Cardiac muscle cell (in vitro differentiated cells and primary cell): ENCODE measurements at regions not wholly inside any gene's neighbourhood (a gene's known extent, or its start where the extent isn't known, plus 50 kb on each side); places are given as distances from the start of the nearest gene placed in this dataset.
A peak's percentile ranks its signal among the peaks of the same experiment; 100 is the strongest.
"Not testable (repeated sequence)": the region's sequence is repeated elsewhere in the genome, so short reads cannot be mapped to it uniquely, and the experiment has no call there.

Experiments
- DNase-seq, 2 donors: peaks; one replicate each; pipeline versions ENCODE4 v3.0.0 to v3.0.0-alpha.2; 2010 to 2017; ENCODE audit warnings: low read depth in 1 of 2, low spot score in 1 of 2
- H3K27ac ChIP-seq: fragments of 200-600 bp; sonication (generic); 2 replicates; pipeline ENCODE4 v1.5.1; 2016
- H3K27me3 ChIP-seq: fragments of 200-600 bp; sonication (generic); 2 replicates; pipeline ENCODE4 v1.6.0; 2016; ENCODE audit warnings: control low read depth
- H3K36me3 ChIP-seq: fragments of 200-600 bp; sonication (generic); 2 replicates; pipeline ENCODE4 v1.5.1; 2016; ENCODE audit warnings: control low read depth
- H3K4me1 ChIP-seq: fragments of 200-600 bp; sonication (generic); 2 replicates; pipeline ENCODE4 v1.8.1; 2017; ENCODE audit warnings: low read depth, mild to moderate bottlenecking, mixed run types
- H3K4me3 ChIP-seq: fragments of 200-600 bp; sonication (generic); 2 replicates; pipeline ENCODE4 v1.5.1; 2016; ENCODE audit warnings: mild to moderate bottlenecking
- H3K9me3 ChIP-seq: fragments of 200-600 bp; sonication (generic); 2 replicates; pipeline ENCODE4 v1.5.1; 2017; ENCODE audit warnings: low read depth, mild to moderate bottlenecking, control low read depth
- TF ChIP-seq, protein P1 (sequence below): IDR thresholded peaks from 2 replicates; pipeline ENCODE4 v1.5.1; 2012; ENCODE audit warnings: low read depth, mild to moderate bottlenecking, low read length

DNA sequence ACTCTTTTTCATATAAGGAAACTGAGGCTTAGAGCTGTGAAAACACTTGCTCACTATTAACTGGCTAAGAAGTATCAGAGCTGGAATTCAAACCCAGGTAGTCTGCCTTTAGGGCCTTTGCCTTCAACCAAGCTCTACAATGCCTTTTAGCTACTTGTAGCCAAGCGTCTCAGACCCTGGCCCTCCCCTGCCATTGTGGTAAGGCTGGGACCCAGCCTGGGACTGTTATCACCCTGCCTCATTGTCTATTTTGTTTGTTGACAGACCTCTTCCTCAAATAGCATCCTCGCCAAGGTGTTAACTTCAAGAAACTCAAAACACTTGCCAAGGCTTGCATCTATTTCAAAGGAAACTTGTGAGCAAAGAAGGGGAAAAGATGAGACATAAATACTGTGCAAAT, 76.7 kb upstream of the CD28 start:
- Histone ChIP-seq H3K36me3 (no peaks in the 10 kb centered on the region), H3K9me3 (no peaks in the 10 kb centered on the region), H3K4me3 (no peak overlapping the region), H3K4me1 (no peaks in the 10 kb centered on the region), H3K27me3 (no peaks in the 10 kb centered on the region), H3K27ac (no peak overlapping the region)
- DNase-seq, result no peak
- TF ChIP-seq, protein P1, sequence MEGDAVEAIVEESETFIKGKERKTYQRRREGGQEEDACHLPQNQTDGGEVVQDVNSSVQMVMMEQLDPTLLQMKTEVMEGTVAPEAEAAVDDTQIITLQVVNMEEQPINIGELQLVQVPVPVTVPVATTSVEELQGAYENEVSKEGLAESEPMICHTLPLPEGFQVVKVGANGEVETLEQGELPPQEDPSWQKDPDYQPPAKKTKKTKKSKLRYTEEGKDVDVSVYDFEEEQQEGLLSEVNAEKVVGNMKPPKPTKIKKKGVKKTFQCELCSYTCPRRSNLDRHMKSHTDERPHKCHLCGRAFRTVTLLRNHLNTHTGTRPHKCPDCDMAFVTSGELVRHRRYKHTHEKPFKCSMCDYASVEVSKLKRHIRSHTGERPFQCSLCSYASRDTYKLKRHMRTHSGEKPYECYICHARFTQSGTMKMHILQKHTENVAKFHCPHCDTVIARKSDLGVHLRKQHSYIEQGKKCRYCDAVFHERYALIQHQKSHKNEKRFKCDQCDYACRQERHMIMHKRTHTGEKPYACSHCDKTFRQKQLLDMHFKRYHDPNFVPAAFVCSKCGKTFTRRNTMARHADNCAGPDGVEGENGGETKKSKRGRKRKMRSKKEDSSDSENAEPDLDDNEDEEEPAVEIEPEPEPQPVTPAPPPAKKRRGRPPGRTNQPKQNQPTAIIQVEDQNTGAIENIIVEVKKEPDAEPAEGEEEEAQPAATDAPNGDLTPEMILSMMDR, result no peak

DNA sequence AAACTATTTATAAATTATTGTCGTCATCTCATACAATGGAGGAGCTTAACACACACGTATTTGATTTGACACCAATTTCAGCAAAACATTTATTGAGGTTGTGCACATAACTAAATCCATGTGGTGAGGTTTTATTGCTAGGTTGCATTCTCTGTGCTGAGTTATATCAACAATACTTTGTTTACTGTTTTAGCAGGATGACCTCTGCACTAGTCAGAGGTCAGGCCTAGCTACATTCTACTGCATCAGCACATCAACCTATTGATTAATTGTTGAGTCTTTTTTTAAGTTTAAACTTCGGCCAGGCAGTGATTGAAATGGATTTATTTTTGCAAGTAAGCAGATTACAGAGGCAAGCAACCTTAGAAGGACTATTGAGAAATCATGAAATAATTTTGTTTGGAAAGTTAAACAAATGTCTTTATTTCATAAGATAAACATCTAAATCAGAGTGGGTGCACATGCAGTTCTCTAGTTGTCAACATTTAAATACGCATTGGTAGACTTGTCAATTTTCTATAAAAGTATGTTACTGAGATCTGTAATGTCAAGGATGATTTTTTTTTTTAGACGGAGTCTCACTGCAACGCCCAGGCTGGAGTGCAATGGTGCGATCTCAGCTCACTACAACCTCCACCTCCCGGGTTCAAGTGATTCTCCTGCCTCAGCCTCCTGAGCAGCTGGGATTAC, 75.2 kb upstream of the CD28 start:
- Histone ChIP-seq H3K27me3 (no peaks in the 10 kb centered on the region), H3K27ac (no peak overlapping the region), H3K9me3 (no peaks in the 10 kb centered on the region), H3K4me3 (no peak overlapping the region), H3K36me3 (no peaks in the 10 kb centered on the region), H3K4me1 (no peaks in the 10 kb centered on the region)
- DNase-seq, result no peak
- TF ChIP-seq, protein P1, result no peak

DNA sequence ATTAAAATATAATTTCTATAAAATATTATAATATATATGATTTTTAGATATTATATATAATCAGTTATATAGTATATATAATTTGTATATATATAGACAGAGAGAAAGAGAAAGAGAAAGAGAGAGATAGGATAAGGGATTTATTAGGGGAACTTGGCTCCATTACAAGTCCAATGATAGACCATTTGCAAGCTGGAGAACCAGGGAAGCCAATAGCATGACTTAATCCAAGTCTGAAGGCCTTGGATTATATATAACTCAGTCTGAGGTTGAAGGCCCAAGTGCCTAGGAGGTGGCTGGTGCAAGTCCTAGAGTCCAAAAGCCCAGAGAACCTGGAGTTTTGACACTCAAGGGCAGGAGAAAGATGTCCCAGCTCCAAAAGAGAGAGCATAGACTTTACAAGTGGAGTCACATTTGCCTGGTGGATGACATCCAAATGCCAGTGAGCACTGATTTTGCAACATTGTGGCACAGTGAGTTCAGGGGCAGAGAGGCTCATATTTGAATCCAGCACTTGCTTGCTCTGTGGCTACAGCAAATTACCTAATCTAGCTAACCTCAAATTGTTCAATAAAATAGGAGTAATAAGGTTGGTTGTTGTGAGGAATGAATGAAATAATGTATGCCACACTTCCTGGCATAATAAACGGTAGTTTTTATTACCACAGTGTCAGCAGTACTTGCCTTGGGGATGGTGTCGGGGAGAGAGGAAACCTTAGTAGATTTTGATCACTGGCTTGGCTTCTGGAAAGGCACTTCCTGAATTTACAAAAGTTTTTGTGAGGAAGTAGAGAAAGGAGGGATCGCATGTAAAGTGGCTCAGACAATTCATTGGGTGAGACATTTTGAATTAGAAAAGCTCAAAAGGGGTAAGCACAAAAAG, 69.6 kb upstream of the CD28 start:
- TF ChIP-seq, protein P1, result no peak
- H3K4me3 ChIP-seq, result no peak overlapping the region
- H3K27me3 ChIP-seq, result no peaks in the 10 kb centered on the region
- DNase-seq, result peak in 1 of 2 donors; percentile 66
- no peaks in the 10 kb centered on the region for H3K9me3 ChIP-seq
- no peaks in the 10 kb centered on the region for H3K4me1 ChIP-seq
- H3K36me3 ChIP-seq, result no peaks in the 10 kb centered on the region
- H3K27ac ChIP-seq, result no peak overlapping the region

DNA sequence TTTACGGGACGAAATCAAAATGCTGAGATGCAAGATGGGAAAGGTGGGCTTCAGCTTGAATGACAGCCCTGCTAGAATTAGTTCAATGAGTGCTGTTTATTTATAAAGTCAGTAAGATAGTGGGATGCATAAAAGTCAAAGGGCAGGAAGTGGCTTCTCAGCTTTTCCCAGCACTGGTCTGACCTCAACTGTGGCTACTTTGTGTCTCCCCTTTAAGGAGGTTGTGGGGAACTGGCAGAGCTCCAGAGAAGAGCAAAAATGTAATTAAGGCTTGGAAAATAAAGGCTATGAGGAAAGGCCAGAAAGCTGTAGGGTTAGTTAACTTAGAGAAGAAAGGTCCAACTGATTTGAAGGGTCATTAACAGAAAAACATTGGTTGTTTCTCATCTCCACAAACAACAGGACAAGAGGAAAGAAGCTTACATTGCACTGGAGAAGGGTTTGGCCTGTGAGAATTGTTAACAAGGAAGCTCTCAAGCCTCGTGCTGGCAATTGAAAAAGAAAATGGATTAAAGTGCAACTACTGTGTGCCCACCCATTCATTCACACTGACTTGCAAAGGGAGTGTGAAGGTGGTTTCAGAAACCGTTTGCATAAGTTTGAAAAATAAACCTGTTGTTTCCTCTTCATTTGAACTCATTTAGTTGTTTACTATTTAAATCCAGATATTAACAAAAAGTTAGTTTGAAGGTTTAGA, 68.8 kb upstream of the CD28 start:
- peak in 1 of 2 donors; percentile 49 for DNase-seq
- Histone ChIP-seq H3K4me3 (no peak overlapping the region), H3K27ac (no peak overlapping the region), H3K27me3 (no peaks in the 10 kb centered on the region), H3K9me3 (no peaks in the 10 kb centered on the region), H3K4me1 (no peaks in the 10 kb centered on the region), H3K36me3 (no peaks in the 10 kb centered on the region)
- TF ChIP-seq, protein P1, result no peak

DNA sequence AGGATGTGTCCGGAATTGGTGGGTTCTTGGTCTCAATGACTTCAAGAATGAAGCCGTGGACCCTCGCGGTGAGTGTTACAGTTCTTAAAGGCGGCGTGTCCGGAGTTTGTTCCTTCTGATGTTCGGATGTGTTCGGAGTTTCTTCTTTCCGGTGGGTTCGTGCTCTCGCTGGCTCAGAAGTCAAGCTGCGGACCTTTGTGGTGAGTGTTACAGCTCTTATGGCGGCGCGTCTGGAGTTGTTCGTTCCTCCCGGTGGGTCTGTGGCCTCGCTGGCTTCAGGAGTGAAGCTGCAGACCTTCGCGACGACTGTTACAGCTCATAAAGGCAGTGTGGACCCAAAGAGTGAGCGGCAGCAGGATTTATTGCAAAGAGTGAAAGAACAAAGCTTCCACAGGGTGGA, 64.6 kb upstream of the CD28 start:
- H3K4me3 ChIP-seq, H3K27me3 ChIP-seq, H3K4me1 ChIP-seq, H3K36me3 ChIP-seq, H3K9me3 ChIP-seq, DNase-seq, H3K27ac ChIP-seq: not testable (repeated sequence)

DNA sequence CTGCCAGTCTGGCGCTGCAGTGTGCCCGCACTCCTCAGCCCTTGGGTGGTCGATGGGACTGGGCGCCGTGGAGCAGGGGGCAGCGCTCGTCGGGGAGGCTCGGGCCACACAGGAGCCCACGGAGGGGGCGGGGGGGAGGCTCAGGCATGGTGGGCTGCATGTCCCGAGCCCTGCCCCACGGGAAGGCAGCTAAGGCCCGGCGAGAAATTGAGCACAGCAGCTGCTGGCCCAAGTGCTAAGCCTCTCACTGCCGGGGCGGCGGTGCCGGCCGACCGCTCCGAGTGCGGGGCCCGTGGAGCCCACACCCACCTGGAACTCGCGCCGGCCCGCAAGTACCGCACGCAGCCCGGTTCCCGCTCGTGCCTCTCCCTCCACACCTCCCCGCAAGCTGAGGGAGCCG, 63.6 kb upstream of the CD28 start:
- not testable (repeated sequence) for H3K27ac ChIP-seq, H3K4me3 ChIP-seq, DNase-seq, H3K9me3 ChIP-seq, H3K4me1 ChIP-seq, H3K27me3 ChIP-seq, H3K36me3 ChIP-seq
